Body of pancreas (tissue), 4 donors: ENCODE measurements at regions not wholly inside any gene's neighbourhood (a gene's known extent, or its start where the extent isn't known, plus 50 kb on each side); places are given as distances from the start of the nearest gene placed in this dataset.

Experiments used
- CTCF ChIP-seq, 7 experiments: fragments of 450-650 bp in 4 of 7; fragments of 200-600 bp in 3 of 7; sonication (generic) in 3 of 7; IDR thresholded peaks; one replicate each; pipeline ENCODE4 v1.5.1; 2016 to 2019; ENCODE audit warnings: antibody characterized with exemption in 7 of 7
- POLR2A ChIP-seq, 3 donors: fragments of 450-650 bp; IDR thresholded peaks; one replicate each; pipeline ENCODE4 v1.6.1; 2016; ENCODE audit warnings: antibody characterized with exemption in 3 of 3, mild to moderate bottlenecking in 2 of 3

- no peak for TF ChIP-seq CTCF (IDR thresholded peaks at IDR 0.05)
- no peak for TF ChIP-seq POLR2A (IDR thresholded peaks at IDR 0.05)
These were observed 658.2 kb upstream of the LMCD1 start for GRCh38 chr3:7843441-7843840.
